DOHH2 (cell line): ENCODE measurements at regions not wholly inside any gene's neighbourhood (a gene's known extent, or its start where the extent isn't known, plus 50 kb on each side); places are given as distances from the start of the nearest gene placed in this dataset.

ENCODE experiments used
- H3F3A ChIP-seq: fragments of 200-600 bp; sonication (generic), shearing (Covaris generic); 2 replicates; pipeline ENCODE4 v1.6.0; 2016; ENCODE audit warnings: antibody characterized with exemption, mild to moderate bottlenecking; ENCODE audit not compliant: control insufficient read depth, insufficient read depth
- H3K27ac ChIP-seq: fragments of 200-600 bp; sonication (generic); 2 replicates; pipeline ENCODE4 v1.5.1; 2014; ENCODE audit warnings: low read depth, mild to moderate bottlenecking, low read length, moderate library complexity
- H3K27me3 ChIP-seq: fragments of 200-600 bp; sonication (generic); 2 replicates; pipeline ENCODE4 v1.6.1; 2014; ENCODE audit warnings: mild to moderate bottlenecking, low read length, mixed read lengths; ENCODE audit not compliant: control insufficient read depth
- H3K36me3 ChIP-seq: fragments of 200-600 bp; sonication (generic); 2 replicates; pipeline ENCODE4 v1.6.1; 2014; ENCODE audit warnings: mild to moderate bottlenecking, low read length, moderate library complexity, mixed read lengths; ENCODE audit not compliant: control insufficient read depth
- H3K4me1 ChIP-seq: fragments of 200-600 bp; sonication (generic); 2 replicates; pipeline ENCODE4 v1.6.1; 2014; ENCODE audit warnings: mild to moderate bottlenecking, low read length, mixed read lengths; ENCODE audit not compliant: control insufficient read depth
- H3K4me2 ChIP-seq: fragments of 200-600 bp; sonication (generic); 2 replicates; pipeline ENCODE4 v1.6.0; 2014; ENCODE audit warnings: mild to moderate bottlenecking, low read length, moderate library complexity
- H3K4me3 ChIP-seq: fragments of 200-600 bp; sonication (generic); 2 replicates; pipeline ENCODE4 v1.5.1; 2014; ENCODE audit warnings: mild to moderate bottlenecking, low read length, mixed read lengths
- H3K79me2 ChIP-seq: fragments of 200-600 bp; sonication (generic); 2 replicates; pipeline ENCODE4 v1.6.1; 2014; ENCODE audit warnings: mild to moderate bottlenecking, low read length, mixed read lengths; ENCODE audit not compliant: control insufficient read depth
- H3K9me2 ChIP-seq: fragments of 200-600 bp; sonication (generic); replicated peaks from 2 replicates; pipeline ENCODE4 v1.6.1; 2014; ENCODE audit warnings: mild to moderate bottlenecking, low read length, mixed read lengths; ENCODE audit not compliant: control insufficient read depth
- H3K9me3 ChIP-seq: fragments of 200-600 bp; sonication (generic); 2 replicates; pipeline ENCODE4 v1.6.1; 2014; ENCODE audit warnings: antibody characterized with exemption, low read length, mixed read lengths; ENCODE audit not compliant: control insufficient read depth, insufficient read depth
- H4K20me1 ChIP-seq: fragments of 200-600 bp; sonication (generic); 2 replicates; pipeline ENCODE4 v1.6.0; 2014; ENCODE audit warnings: low read depth, mild to moderate bottlenecking, antibody characterized with exemption, low read length, moderate library complexity; ENCODE audit not compliant: control insufficient read depth, insufficient read depth
- CTCF ChIP-seq: fragments of 200-600 bp; sonication (generic); IDR thresholded peaks from one replicate; pipeline ENCODE4 v1.5.1; 2014; ENCODE audit warnings: antibody characterized with exemption, mild to moderate bottlenecking, low read depth, low read length; ENCODE audit not compliant: poor library complexity, severe bottlenecking
- EZH2phosphoT487 ChIP-seq: fragments of 200-600 bp; sonication (generic); IDR thresholded peaks from 2 replicates; pipeline ENCODE4 v1.6.1; 2017; ENCODE audit warnings: borderline replicate concordance, mild to moderate bottlenecking, antibody characterized with exemption, low read length, moderate library complexity, mixed read lengths

- no peaks in the 10 kb centered on the region; the same call in 1 of the 2 replicates for H3K9me2 ChIP-seq
- no peaks in the 10 kb centered on the region; the same call in 1 of the 2 replicates for H3K27me3 ChIP-seq
- no peaks in the 10 kb centered on the region for H3K9me3 ChIP-seq
- no peaks in the 10 kb centered on the region for H3K4me1 ChIP-seq
- H3K4me3 ChIP-seq, result no peak overlapping the region
- H4K20me1 ChIP-seq, result no peaks in the 10 kb centered on the region
- H3K79me2 ChIP-seq, result no peaks in the 10 kb centered on the region
- H3K27ac ChIP-seq, result no peak overlapping the region
- TF ChIP-seq EZH2phosphoT487 (no peak), CTCF (no peak)
- no peaks in the 10 kb centered on the region for H3F3A ChIP-seq
- H3K4me2 ChIP-seq, result no peak overlapping the region
- H3K36me3 ChIP-seq, result no peaks in the 10 kb centered on the region
Measured at GRCh38 chr20:52404671-52405070, 213.1 kb upstream of the ZFP64 start.

GRCh38 chr20:52402950-52403349 lies 211.4 kb upstream of the ZFP64 start:
- H3K4me2 ChIP-seq, result no peak overlapping the region
- no peaks in the 10 kb centered on the region; the same call in 1 of the 2 replicates for H3K27me3 ChIP-seq
- H3K4me1 ChIP-seq, result no peaks in the 10 kb centered on the region
- no peaks in the 10 kb centered on the region for H3K79me2 ChIP-seq
- H3K9me2 ChIP-seq, result no peaks in the 10 kb centered on the region; the same call in 1 of the 2 replicates
- TF ChIP-seq EZH2phosphoT487, result no peak
- no peak for TF ChIP-seq CTCF
- H3K9me3 ChIP-seq, result no peaks in the 10 kb centered on the region
- no peaks in the 10 kb centered on the region for H3K36me3 ChIP-seq
- no peak overlapping the region for H3K4me3 ChIP-seq
- H3F3A ChIP-seq, result no peaks in the 10 kb centered on the region
- H4K20me1 ChIP-seq, result no peaks in the 10 kb centered on the region
- no peak overlapping the region for H3K27ac ChIP-seq

- Histone ChIP-seq H3K27me3 (no peaks in the 10 kb centered on the region; the same call in 1 of the 2 replicates), H3K4me3 (no peak overlapping the region), H3K9me2 (no peaks in the 10 kb centered on the region; the same call in 1 of the 2 replicates), H3K27ac (no peak overlapping the region), H3K36me3 (no peaks in the 10 kb centered on the region), H3K4me2 (no peak overlapping the region), H3F3A (no peaks in the 10 kb centered on the region), H3K79me2 (no peaks in the 10 kb centered on the region), H3K4me1 (no peaks in the 10 kb centered on the region), H3K9me3 (no peaks in the 10 kb centered on the region), H4K20me1 (no peaks in the 10 kb centered on the region)
- no peak for TF ChIP-seq CTCF
- no peak for TF ChIP-seq EZH2phosphoT487
Measured at GRCh38 chr20:52402514-52402913, 210.9 kb upstream of the ZFP64 start.
